22Rv1 (cell line): ENCODE measurements at regions not wholly inside any gene's neighbourhood (a gene's known extent, or its start where the extent isn't known, plus 50 kb on each side); places are given as distances from the start of the nearest gene placed in this dataset.

Experiments
- ZFX ChIP-seq: fragments of 450-650 bp; IDR thresholded peaks from 2 replicates; pipeline ENCODE4 v1.6.1; 2017; ENCODE audit warnings: antibody characterized with exemption, borderline replicate concordance
- TF ChIP-seq, protein P1 (sequence below): fragments of 450-650 bp; IDR thresholded peaks from 2 replicates; pipeline ENCODE4 v1.5.1; 2017; ENCODE audit warnings: mild to moderate bottlenecking

GRCh38 chr3:147118611-147119010 is 287.7 kb downstream of the ZIC4 start:
- TF ChIP-seq, protein P1, sequence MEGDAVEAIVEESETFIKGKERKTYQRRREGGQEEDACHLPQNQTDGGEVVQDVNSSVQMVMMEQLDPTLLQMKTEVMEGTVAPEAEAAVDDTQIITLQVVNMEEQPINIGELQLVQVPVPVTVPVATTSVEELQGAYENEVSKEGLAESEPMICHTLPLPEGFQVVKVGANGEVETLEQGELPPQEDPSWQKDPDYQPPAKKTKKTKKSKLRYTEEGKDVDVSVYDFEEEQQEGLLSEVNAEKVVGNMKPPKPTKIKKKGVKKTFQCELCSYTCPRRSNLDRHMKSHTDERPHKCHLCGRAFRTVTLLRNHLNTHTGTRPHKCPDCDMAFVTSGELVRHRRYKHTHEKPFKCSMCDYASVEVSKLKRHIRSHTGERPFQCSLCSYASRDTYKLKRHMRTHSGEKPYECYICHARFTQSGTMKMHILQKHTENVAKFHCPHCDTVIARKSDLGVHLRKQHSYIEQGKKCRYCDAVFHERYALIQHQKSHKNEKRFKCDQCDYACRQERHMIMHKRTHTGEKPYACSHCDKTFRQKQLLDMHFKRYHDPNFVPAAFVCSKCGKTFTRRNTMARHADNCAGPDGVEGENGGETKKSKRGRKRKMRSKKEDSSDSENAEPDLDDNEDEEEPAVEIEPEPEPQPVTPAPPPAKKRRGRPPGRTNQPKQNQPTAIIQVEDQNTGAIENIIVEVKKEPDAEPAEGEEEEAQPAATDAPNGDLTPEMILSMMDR, result no peak
- TF ChIP-seq ZFX, result no peak
